WTC11 (cell line): ENCODE measurements at regions not wholly inside any gene's neighbourhood (a gene's known extent, or its start where the extent isn't known, plus 50 kb on each side); places are given as distances from the start of the nearest gene placed in this dataset.
A peak's percentile ranks its signal among the peaks of the same experiment; 100 is the strongest.
"Not testable (repeated sequence)": the region's sequence is repeated elsewhere in the genome, so short reads cannot be mapped to it uniquely, and the experiment has no call there.

Experiments used
- ATAC-seq: fragments of 200-7000 bp; cut with Tn5 transposase; 2 replicates; pipeline ENCODE4 v1.10.0; 2021; ENCODE audit warnings: mild to moderate bottlenecking, moderate library complexity
- CTCF ChIA-PET: fragments of 300-600 bp; sonication (Branson Sonifier 250); formaldehyde crosslinking; loops from one replicate; lab custom pipeline; 2021; ENCODE audit warnings: antibody characterized with exemption; lab: Charles Lee
- POLR2A ChIA-PET: fragments of 350-600 bp; sonication (Branson Sonifier 250); formaldehyde crosslinking; loops from one replicate; lab custom pipeline; 2021; ENCODE audit warnings: antibody characterized with exemption; lab: Charles Lee
- DNase-seq: peaks from one replicate; pipeline ENCODE4 v3.0.0; 2021; ENCODE audit warnings: low spot score
- H3K27ac Mint-ChIP-seq: 2 replicates; pipeline ENCODE4 v1.8.0; 2021; ENCODE audit warnings: mixed read lengths
- H3K27me3 Mint-ChIP-seq: 2 replicates; pipeline ENCODE4 v1.8.0; 2021; ENCODE audit warnings: low read depth, mild to moderate bottlenecking, moderate library complexity, mixed read lengths
- H3K36me3 Mint-ChIP-seq: 2 replicates; pipeline ENCODE4 v1.8.0; 2021; ENCODE audit warnings: mixed read lengths
- H3K4me1 Mint-ChIP-seq: 2 replicates; pipeline ENCODE4 v1.8.0; 2022; ENCODE audit warnings: mixed read lengths
- H3K4me3 Mint-ChIP-seq: 2 replicates; pipeline ENCODE4 v1.8.0; 2021; ENCODE audit warnings: mild to moderate bottlenecking, moderate library complexity, mixed read lengths
- H3K9me3 Mint-ChIP-seq: 2 replicates; pipeline ENCODE4 v1.8.0; 2021; ENCODE audit warnings: mixed read lengths
- CBFB ChIP-seq: sonication (generic); formaldehyde crosslinking; IDR thresholded peaks from 2 replicates; pipeline ENCODE4 v1.8.1; 2022; ENCODE audit warnings: mild to moderate bottlenecking, low read depth, missing genetic modification reagents
- FOXP1 ChIP-seq: sonication (generic); formaldehyde crosslinking; IDR thresholded peaks from 2 replicates; pipeline ENCODE4 v1.8.0; 2022; ENCODE audit warnings: missing genetic modification reagents, mild to moderate bottlenecking, moderate library complexity, borderline replicate concordance
- GTF2I ChIP-seq: fragments of 250-450 bp; sonication (Bioruptor Pico); conservative IDR thresholded peaks from 2 replicates; pipeline ENCODE4 v1.4.0; 2021; ENCODE audit warnings: mild to moderate bottlenecking
- JUN ChIP-seq: sonication (generic); formaldehyde crosslinking; IDR thresholded peaks from 2 replicates; pipeline ENCODE4 v1.8.0; 2023; ENCODE audit warnings: mild to moderate bottlenecking, missing genetic modification reagents
- NFYB ChIP-seq: sonication (generic); formaldehyde crosslinking; conservative IDR thresholded peaks from 2 replicates; pipeline ENCODE4 v1.8.0; 2022; ENCODE audit warnings: low read depth, missing genetic modification reagents
- NR1H2 ChIP-seq: sonication (generic); formaldehyde crosslinking; IDR thresholded peaks from 2 replicates; pipeline ENCODE4 v1.9.0; 2021; ENCODE audit warnings: mild to moderate bottlenecking, moderate library complexity, missing genetic modification reagents
- PRRX2 ChIP-seq: fragments of 250-450 bp; sonication (Bioruptor Pico); IDR thresholded peaks from 2 replicates; pipeline ENCODE4 v1.8.0; 2021; ENCODE audit warnings: mild to moderate bottlenecking
- SP1 ChIP-seq: sonication (generic); formaldehyde crosslinking; conservative IDR thresholded peaks from 2 replicates; pipeline ENCODE4 v1.8.1; 2022; ENCODE audit warnings: missing genetic modification reagents
- ZNF396 ChIP-seq: fragments of 250-450 bp; sonication (Bioruptor Pico); IDR thresholded peaks from 2 replicates; pipeline ENCODE4 v1.8.0; 2021; ENCODE audit warnings: mild to moderate bottlenecking, moderate library complexity, borderline replicate concordance
- TF ChIP-seq, protein P1 (sequence below): fragments of 250-450 bp; sonication (Bioruptor Pico); IDR thresholded peaks from 2 replicates; pipeline ENCODE4 v1.8.0; 2021; ENCODE audit warnings: mild to moderate bottlenecking
- TF ChIP-seq, protein P2 (sequence below): sonication (generic); formaldehyde crosslinking; IDR thresholded peaks from 2 replicates; pipeline ENCODE4 v1.8.0; 2023; ENCODE audit warnings: missing genetic modification reagents
- TF ChIP-seq, protein P3 (sequence below): sonication (generic); formaldehyde crosslinking; IDR thresholded peaks from 2 replicates; pipeline ENCODE4 v1.8.1; 2022; ENCODE audit warnings: mild to moderate bottlenecking, moderate library complexity, missing genetic modification reagents
- TF ChIP-seq, protein P4 (sequence below): fragments of 250-450 bp; sonication (Bioruptor Pico); conservative IDR thresholded peaks from 2 replicates; pipeline ENCODE4 v1.9.0; 2021; ENCODE audit warnings: mild to moderate bottlenecking
- TF ChIP-seq, protein P5 (sequence below): sonication (generic); formaldehyde crosslinking; IDR thresholded peaks from 2 replicates; pipeline ENCODE4 v1.8.1; 2022; ENCODE audit warnings: mild to moderate bottlenecking, missing genetic modification reagents, moderate library complexity, borderline replicate concordance
- TF ChIP-seq, protein P6 (sequence below): fragments of 250-450 bp; sonication (Bioruptor Pico); IDR thresholded peaks from 2 replicates; pipeline ENCODE4 v1.9.0; 2021; ENCODE audit warnings: mild to moderate bottlenecking
- TF ChIP-seq, protein P7 (sequence below): sonication (generic); formaldehyde crosslinking; IDR thresholded peaks from 2 replicates; pipeline ENCODE4 v1.8.0; 2022; ENCODE audit warnings: mild to moderate bottlenecking, missing genetic modification reagents

DNA sequence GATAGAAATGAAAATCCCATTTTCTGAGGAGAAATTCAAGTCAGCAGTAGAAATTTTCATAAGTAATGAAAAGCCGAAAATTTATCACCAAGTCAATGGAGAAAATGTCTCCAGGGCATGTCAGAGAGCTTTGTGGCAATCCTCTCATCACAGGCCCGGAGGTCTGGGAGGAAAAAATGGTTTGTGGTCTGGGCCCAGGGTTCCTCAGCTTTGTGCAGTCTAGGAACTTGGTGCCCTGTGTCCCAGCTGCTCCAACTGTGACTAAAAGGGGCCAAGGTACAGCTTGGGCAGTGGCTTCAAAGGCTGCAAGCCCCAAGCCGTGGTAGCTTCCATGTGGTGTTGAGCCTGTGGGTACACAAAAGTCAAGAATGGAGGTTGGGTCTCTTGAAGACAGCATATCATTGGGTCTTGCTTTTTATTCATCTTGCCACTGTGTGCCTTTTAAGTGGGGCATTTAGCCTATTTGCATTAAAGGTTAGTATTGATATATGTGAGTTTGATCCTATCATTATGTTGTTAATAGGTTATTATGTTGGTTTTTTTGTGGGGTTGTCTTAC lies 608.5 kb downstream of the PDHA2 start (continued):
- TF ChIP-seq SP1 (CRISPR knock-in tag), result no peak
- TF ChIP-seq, protein P1, sequence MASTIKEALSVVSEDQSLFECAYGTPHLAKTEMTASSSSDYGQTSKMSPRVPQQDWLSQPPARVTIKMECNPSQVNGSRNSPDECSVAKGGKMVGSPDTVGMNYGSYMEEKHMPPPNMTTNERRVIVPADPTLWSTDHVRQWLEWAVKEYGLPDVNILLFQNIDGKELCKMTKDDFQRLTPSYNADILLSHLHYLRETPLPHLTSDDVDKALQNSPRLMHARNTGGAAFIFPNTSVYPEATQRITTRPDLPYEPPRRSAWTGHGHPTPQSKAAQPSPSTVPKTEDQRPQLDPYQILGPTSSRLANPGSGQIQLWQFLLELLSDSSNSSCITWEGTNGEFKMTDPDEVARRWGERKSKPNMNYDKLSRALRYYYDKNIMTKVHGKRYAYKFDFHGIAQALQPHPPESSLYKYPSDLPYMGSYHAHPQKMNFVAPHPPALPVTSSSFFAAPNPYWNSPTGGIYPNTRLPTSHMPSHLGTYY (CRISPR knock-in tag), result no peak
- TF ChIP-seq, protein P2, sequence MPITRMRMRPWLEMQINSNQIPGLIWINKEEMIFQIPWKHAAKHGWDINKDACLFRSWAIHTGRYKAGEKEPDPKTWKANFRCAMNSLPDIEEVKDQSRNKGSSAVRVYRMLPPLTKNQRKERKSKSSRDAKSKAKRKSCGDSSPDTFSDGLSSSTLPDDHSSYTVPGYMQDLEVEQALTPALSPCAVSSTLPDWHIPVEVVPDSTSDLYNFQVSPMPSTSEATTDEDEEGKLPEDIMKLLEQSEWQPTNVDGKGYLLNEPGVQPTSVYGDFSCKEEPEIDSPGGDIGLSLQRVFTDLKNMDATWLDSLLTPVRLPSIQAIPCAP (CRISPR knock-in tag), result no peak
- no peak for TF ChIP-seq ZNF396 (CRISPR knock-in tag)
- TF ChIP-seq FOXP1 (CRISPR knock-in tag), result no peak
- TF ChIP-seq, protein P3, sequence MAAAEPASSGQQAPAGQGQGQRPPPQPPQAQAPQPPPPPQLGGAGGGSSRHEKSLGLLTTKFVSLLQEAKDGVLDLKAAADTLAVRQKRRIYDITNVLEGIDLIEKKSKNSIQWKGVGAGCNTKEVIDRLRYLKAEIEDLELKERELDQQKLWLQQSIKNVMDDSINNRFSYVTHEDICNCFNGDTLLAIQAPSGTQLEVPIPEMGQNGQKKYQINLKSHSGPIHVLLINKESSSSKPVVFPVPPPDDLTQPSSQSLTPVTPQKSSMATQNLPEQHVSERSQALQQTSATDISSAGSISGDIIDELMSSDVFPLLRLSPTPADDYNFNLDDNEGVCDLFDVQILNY (CRISPR knock-in tag), result no peak
- TF ChIP-seq NFYB (CRISPR knock-in tag), result no peak
- no peak for TF ChIP-seq GTF2I (CRISPR knock-in tag)

DNA sequence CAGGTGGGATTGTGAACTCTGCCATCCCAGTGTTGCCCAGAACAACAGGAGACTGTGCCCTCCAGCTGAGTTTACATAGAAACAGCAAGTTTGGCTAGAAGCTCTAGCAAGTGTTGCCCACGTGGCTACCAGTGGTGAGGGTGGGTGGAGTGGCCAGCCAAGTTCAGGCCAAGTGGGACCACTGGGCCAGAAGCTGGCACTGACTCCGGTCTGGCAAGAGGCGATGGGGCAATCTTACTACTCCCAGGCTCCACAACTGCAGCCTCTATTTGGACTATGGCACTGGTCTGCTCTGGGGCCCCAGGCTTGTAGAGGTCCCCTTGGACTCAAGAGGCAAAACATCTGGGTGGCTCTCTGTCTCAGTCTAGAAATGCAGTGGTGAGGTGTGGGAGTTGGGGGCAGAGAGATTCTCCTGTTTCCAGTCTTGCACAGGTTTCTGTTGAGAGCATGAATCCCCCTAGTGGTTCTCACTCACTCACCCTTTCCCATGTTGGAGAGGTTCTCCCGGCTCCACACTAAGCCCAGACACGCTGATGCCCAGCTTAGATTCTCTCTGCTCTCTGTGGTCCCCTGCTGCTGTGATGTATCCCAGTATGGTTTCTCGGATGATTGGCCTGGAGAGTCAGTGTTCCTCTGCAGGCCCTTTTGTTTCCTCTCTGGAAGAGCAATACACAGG lies 615.3 kb downstream of the PDHA2 start:
- no peak overlapping the region for H3K4me3 Mint-ChIP-seq
- DNase-seq (no peak), ATAC-seq (peak; percentile 62)
- POLR2A ChIA-PET, result no interaction called here
- peaks cover 3% of the 10 kb centered on the region; the same call in 1 of the 2 replicates for H3K4me1 Mint-ChIP-seq
- no peaks in the 10 kb centered on the region for H3K27me3 Mint-ChIP-seq
- H3K27ac Mint-ChIP-seq, result no peak overlapping the region
- peaks cover 24% of the 10 kb centered on the region for H3K9me3 Mint-ChIP-seq
- CTCF ChIA-PET, result no interaction called here
- H3K36me3 Mint-ChIP-seq, result peaks cover 12% of the 10 kb centered on the region
- TF ChIP-seq, protein P4, sequence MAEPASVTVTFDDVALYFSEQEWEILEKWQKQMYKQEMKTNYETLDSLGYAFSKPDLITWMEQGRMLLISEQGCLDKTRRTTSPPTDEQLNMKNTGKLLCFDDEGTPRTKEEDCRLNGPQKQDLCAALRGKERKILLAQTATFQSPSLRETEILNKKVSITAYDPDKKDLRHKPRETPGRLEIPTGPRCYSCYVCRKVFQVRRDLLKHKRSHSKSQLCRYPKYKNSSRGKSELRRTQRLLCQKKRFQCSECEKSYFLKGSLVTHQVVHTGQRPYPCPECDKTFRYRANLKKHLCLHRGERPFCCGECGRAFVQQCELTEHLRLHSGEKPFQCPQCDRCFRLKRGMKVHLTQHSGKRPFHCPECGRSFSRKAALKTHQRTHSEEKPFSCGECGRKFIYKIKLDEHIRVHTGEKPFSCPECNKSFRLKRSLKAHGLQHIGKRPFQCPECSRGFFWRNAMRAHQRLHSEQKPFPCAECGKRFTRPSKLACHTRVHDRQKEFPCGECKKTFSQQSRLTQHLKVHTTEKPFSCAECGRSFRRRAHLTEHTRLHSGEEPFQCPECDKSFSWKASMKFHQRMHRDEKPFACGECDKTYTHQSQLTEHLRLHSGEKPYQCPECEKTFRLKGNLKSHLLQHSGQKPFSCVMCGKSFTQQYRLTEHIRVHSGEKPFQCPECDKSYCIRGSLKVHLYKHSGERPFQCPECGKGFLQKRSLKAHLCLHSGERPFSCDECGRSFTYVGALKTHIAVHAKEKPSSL (CRISPR knock-in tag), result no peak
- TF ChIP-seq JUN (CRISPR knock-in tag) (no peak), NR1H2 (CRISPR knock-in tag) (no peak), PRRX2 (CRISPR knock-in tag) (no peak), CBFB (CRISPR knock-in tag) (no peak)
- TF ChIP-seq, protein P5, sequence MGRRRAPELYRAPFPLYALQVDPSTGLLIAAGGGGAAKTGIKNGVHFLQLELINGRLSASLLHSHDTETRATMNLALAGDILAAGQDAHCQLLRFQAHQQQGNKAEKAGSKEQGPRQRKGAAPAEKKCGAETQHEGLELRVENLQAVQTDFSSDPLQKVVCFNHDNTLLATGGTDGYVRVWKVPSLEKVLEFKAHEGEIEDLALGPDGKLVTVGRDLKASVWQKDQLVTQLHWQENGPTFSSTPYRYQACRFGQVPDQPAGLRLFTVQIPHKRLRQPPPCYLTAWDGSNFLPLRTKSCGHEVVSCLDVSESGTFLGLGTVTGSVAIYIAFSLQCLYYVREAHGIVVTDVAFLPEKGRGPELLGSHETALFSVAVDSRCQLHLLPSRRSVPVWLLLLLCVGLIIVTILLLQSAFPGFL, result no peak
- TF ChIP-seq, protein P6, sequence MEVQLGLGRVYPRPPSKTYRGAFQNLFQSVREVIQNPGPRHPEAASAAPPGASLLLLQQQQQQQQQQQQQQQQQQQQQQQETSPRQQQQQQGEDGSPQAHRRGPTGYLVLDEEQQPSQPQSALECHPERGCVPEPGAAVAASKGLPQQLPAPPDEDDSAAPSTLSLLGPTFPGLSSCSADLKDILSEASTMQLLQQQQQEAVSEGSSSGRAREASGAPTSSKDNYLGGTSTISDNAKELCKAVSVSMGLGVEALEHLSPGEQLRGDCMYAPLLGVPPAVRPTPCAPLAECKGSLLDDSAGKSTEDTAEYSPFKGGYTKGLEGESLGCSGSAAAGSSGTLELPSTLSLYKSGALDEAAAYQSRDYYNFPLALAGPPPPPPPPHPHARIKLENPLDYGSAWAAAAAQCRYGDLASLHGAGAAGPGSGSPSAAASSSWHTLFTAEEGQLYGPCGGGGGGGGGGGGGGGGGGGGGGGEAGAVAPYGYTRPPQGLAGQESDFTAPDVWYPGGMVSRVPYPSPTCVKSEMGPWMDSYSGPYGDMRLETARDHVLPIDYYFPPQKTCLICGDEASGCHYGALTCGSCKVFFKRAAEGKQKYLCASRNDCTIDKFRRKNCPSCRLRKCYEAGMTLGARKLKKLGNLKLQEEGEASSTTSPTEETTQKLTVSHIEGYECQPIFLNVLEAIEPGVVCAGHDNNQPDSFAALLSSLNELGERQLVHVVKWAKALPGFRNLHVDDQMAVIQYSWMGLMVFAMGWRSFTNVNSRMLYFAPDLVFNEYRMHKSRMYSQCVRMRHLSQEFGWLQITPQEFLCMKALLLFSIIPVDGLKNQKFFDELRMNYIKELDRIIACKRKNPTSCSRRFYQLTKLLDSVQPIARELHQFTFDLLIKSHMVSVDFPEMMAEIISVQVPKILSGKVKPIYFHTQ, result no peak
- TF ChIP-seq, protein P7, sequence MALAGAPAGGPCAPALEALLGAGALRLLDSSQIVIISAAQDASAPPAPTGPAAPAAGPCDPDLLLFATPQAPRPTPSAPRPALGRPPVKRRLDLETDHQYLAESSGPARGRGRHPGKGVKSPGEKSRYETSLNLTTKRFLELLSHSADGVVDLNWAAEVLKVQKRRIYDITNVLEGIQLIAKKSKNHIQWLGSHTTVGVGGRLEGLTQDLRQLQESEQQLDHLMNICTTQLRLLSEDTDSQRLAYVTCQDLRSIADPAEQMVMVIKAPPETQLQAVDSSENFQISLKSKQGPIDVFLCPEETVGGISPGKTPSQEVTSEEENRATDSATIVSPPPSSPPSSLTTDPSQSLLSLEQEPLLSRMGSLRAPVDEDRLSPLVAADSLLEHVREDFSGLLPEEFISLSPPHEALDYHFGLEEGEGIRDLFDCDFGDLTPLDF (CRISPR knock-in tag), result no peak

DNA sequence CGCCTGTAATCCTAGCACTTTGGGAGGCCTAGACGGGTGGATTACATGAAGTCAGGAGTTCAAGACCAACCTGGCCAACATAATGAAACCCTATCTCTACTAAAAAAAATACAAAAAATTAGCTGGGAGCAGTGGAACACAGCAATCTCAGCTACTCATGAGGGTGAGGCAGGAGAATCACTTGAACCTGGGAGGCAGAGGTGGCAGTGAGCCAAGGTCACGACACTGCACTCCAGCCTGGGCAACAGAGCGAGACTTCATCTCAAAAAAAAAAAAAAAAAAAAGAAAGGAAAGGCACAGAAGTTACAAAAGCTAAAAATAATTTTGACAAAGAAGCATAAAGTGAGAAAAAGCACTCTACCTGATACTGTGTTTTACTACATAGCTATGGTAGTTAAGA lies 618.1 kb downstream of the PDHA2 start:
- POLR2A ChIA-PET, result not testable (repeated sequence)

More for the DNA sequence above, 618.1 kb downstream of the PDHA2 start:
- H3K27me3 Mint-ChIP-seq, CTCF ChIA-PET, H3K9me3 Mint-ChIP-seq, H3K27ac Mint-ChIP-seq, DNase-seq, ATAC-seq, H3K4me1 Mint-ChIP-seq, H3K36me3 Mint-ChIP-seq, H3K4me3 Mint-ChIP-seq: not testable (repeated sequence)
